IPS DF 19.7 (cell line): ENCODE measurements at regions not wholly inside any gene's neighbourhood (a gene's known extent, or its start where the extent isn't known, plus 50 kb on each side); places are given as distances from the start of the nearest gene placed in this dataset.
"Not testable (repeated sequence)": the region's sequence is repeated elsewhere in the genome, so short reads cannot be mapped to it uniquely, and the experiment has no call there.

ENCODE experiments used
- DNase-seq: peaks from one replicate; pipeline ENCODE4 v3.0.0-alpha.2; 2013; ENCODE audit warnings: low read depth, low spot score

- no peak for DNase-seq
Measured at GRCh38 chr1:229130028-229130668, 140.8 kb upstream of the RAB4A start.

- DNase-seq = no peak
Measured at GRCh38 chr1:229131243-229132105, 139.4 kb upstream of the RAB4A start.

GRCh38 chr1:229132106-229132443 is 138.8 kb upstream of the RAB4A start:
- DNase-seq = no peak

- no peak for DNase-seq
Measured at GRCh38 chr1:229132706-229133105, 138.2 kb upstream of the RAB4A start.

- no peak for DNase-seq
Measured at GRCh38 chr1:229133151-229133550, 137.8 kb upstream of the RAB4A start.

- no peak for DNase-seq
Measured at GRCh38 chr1:229133811-229134210, 137.1 kb upstream of the RAB4A start.

- not testable (repeated sequence) for DNase-seq
Measured at GRCh38 chr1:229134381-229135217, 136.3 kb upstream of the RAB4A start.

- DNase-seq = no peak
Measured at GRCh38 chr1:229135773-229136172, 135.1 kb upstream of the RAB4A start.

- no peak for DNase-seq
Measured at GRCh38 chr1:229136822-229137221, 134.1 kb upstream of the RAB4A start.

GRCh38 chr1:229137271-229137670 is 133.6 kb upstream of the RAB4A start:
- DNase-seq = no peak

- DNase-seq = no peak
Measured at GRCh38 chr1:229138058-229138457, 132.9 kb upstream of the RAB4A start.

- DNase-seq = no peak
Measured at GRCh38 chr1:229139331-229140118, 131.4 kb upstream of the RAB4A start.

GRCh38 chr1:229140119-229140396 is 130.9 kb upstream of the RAB4A start:
- DNase-seq = no peak

GRCh38 chr1:229141271-229141670 is 129.6 kb upstream of the RAB4A start:
- no peak for DNase-seq

GRCh38 chr1:229141689-229142377 is 129.1 kb upstream of the RAB4A start:
- DNase-seq = no peak

- no peak for DNase-seq
Measured at GRCh38 chr1:229142471-229142870, 128.4 kb upstream of the RAB4A start.

- DNase-seq = no peak
Measured at GRCh38 chr1:229146647-229147046, 124.3 kb upstream of the RAB4A start.

GRCh38 chr1:229147072-229147471 is 123.8 kb upstream of the RAB4A start:
- DNase-seq = no peak

GRCh38 chr1:229148041-229148671 is 122.8 kb upstream of the RAB4A start:
- DNase-seq = peak; percentile 17

GRCh38 chr1:229148743-229149142 is 122.2 kb upstream of the RAB4A start:
- DNase-seq = no peak

- no peak for DNase-seq
Measured at GRCh38 chr1:229149435-229149834, 121.5 kb upstream of the RAB4A start.
